Amniotic epithelial cell (primary cell): ENCODE measurements at regions not wholly inside any gene's neighbourhood (a gene's known extent, or its start where the extent isn't known, plus 50 kb on each side); places are given as distances from the start of the nearest gene placed in this dataset.
"Not testable (repeated sequence)": the region's sequence is repeated elsewhere in the genome, so short reads cannot be mapped to it uniquely, and the experiment has no call there.

Experiments used
- DNase-seq: peaks from one replicate; pipeline ENCODE4 v3.0.0-alpha.2; 2010; ENCODE audit warnings: low read depth

- no peak for DNase-seq
Measured at GRCh38 chr6:79392094-79392493, 145.1 kb downstream of the LCA5 start.

- DNase-seq, result no peak
Measured at GRCh38 chr6:79391480-79391879, 145.8 kb downstream of the LCA5 start.

- no peak for DNase-seq
Measured at GRCh38 chr6:79385893-79386292, 151.3 kb downstream of the LCA5 start.

GRCh38 chr6:79385333-79385732 is 150.9 kb upstream of the HMGN3 start:
- DNase-seq, result no peak

- no peak for DNase-seq
Measured at GRCh38 chr6:79384845-79385244, 150.4 kb upstream of the HMGN3 start.

- DNase-seq, result no peak
Measured at GRCh38 chr6:79378957-79379356, 144.5 kb upstream of the HMGN3 start.

- DNase-seq, result peak; percentile 27
Measured at GRCh38 chr6:79377888-79378348, 143.4 kb upstream of the HMGN3 start.

GRCh38 chr6:79377047-79377446 is 142.6 kb upstream of the HMGN3 start:
- peak; percentile 29 for DNase-seq

GRCh38 chr6:79375635-79376337 is 141.3 kb upstream of the HMGN3 start:
- no peak for DNase-seq

GRCh38 chr6:79374308-79374707 is 139.8 kb upstream of the HMGN3 start:
- no peak for DNase-seq

- no peak for DNase-seq
Measured at GRCh38 chr6:79373880-79374279, 139.4 kb upstream of the HMGN3 start.

- DNase-seq, result no peak
Measured at GRCh38 chr6:79373246-79373645, 138.8 kb upstream of the HMGN3 start.

GRCh38 chr6:79372757-79373156 is 138.3 kb upstream of the HMGN3 start:
- DNase-seq, result no peak

- no peak for DNase-seq
Measured at GRCh38 chr6:79369026-79369425, 134.5 kb upstream of the HMGN3 start.

GRCh38 chr6:79363441-79363840 is 129.0 kb upstream of the HMGN3 start:
- not testable (repeated sequence) for DNase-seq

GRCh38 chr6:79361074-79361473 is 126.6 kb upstream of the HMGN3 start:
- not testable (repeated sequence) for DNase-seq

GRCh38 chr6:79353226-79353625 is 118.7 kb upstream of the HMGN3 start:
- no peak for DNase-seq

- no peak for DNase-seq
Measured at GRCh38 chr6:79338493-79338892, 104.0 kb upstream of the HMGN3 start.

- no peak for DNase-seq
Measured at GRCh38 chr6:79335133-79335674, 100.7 kb upstream of the HMGN3 start.

- DNase-seq, result no peak
Measured at GRCh38 chr6:79334674-79335073, 100.2 kb upstream of the HMGN3 start.

- no peak for DNase-seq
Measured at GRCh38 chr6:79330704-79331103, 96.2 kb upstream of the HMGN3 start.

GRCh38 chr6:79313254-79313653 is 78.8 kb upstream of the HMGN3 start:
- peak; percentile 6 for DNase-seq

GRCh38 chr6:79307321-79308036 is 73.0 kb upstream of the HMGN3 start:
- DNase-seq, result peak; percentile 30
